Dendritic cell treated with granulocyte-macrophage colony-stimulating factor and Interleukin-4, amounts not matched to agents 40 ng/mL and 50 ng/mL, for 4 days (primary cell): ENCODE measurements at regions not wholly inside any gene's neighbourhood (a gene's known extent, or its start where the extent isn't known, plus 50 kb on each side); places are given as distances from the start of the nearest gene placed in this dataset.

ENCODE experiments used
- H3K27ac Mint-ChIP-seq: one replicate; pipeline ENCODE4 v1.8.0; 2022; ENCODE audit warnings: mild to moderate bottlenecking, mixed read lengths
- H3K27me3 Mint-ChIP-seq: one replicate; pipeline ENCODE4 v1.8.0; 2022; ENCODE audit warnings: mild to moderate bottlenecking, mixed read lengths
- H3K36me3 Mint-ChIP-seq: one replicate; pipeline ENCODE4 v1.8.0; 2022; ENCODE audit warnings: low read depth, mixed read lengths
- H3K4me1 Mint-ChIP-seq: one replicate; pipeline ENCODE4 v1.8.0; 2022; ENCODE audit warnings: low read depth, mixed read lengths
- H3K4me3 Mint-ChIP-seq: one replicate; pipeline ENCODE4 v1.8.0; 2022; ENCODE audit warnings: mild to moderate bottlenecking, moderate library complexity, mixed read lengths
- H3K9me3 Mint-ChIP-seq: one replicate; pipeline ENCODE4 v1.8.0; 2022; ENCODE audit warnings: mixed read lengths
- intact Hi-C: fragments of 100-400 bp; cut with micrococcal nuclease; formaldehyde crosslinking; loops from one replicate; pipeline ENCODE4 v1.15.0; 2022

DNA sequence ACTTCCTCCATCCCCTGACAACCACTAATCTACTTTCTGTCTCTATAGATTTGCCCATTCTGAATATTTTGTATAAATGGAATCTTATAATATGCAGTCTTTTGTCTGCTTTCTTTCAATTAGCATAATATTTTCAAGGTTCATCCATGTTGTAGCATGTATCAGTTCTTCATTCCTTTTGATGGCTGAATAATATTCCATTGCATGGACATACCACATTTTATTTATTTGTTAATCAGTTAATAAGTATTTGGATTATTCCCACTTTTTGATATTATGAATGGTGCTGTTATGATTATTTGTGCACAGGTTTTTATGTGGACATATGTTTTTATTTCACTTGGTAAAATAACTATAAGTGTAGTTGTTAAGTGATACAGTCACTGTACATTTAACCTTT lies 155.1 kb upstream of the WSCD2 start:
- Mint-ChIP-seq H3K9me3 (no peaks in the 10 kb centered on the region), H3K4me1 (no peaks in the 10 kb centered on the region), H3K27ac (no peak overlapping the region), H3K36me3 (no peaks in the 10 kb centered on the region), H3K4me3 (no peak overlapping the region), H3K27me3 (peaks cover 3% of the 10 kb centered on the region)
- intact Hi-C loops: no loop called here

DNA sequence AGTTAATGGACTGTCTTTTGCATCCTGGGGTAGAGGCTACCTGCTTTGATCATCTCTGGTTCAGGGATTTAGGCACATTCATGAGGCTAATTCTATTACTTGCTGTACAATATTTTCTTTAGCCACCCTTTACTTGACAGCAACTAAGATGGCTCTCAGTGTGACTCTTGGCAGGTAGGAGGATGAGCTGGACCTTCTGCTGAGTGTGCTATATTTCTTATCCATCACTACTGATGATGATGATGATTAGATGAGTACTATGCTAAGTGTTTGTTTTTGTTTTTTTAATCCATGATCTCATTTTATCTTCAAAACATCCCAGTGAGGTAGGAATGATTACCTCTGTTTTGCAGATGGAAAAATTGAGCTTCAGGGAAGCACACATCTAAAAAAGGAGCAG lies 152.8 kb upstream of the WSCD2 start:
- no peaks in the 10 kb centered on the region for H3K4me1 Mint-ChIP-seq
- H3K4me3 Mint-ChIP-seq: no peak overlapping the region
- no peaks in the 10 kb centered on the region for H3K9me3 Mint-ChIP-seq
- no peaks in the 10 kb centered on the region for H3K36me3 Mint-ChIP-seq
- intact Hi-C loops: no loop called here
- peaks cover 3% of the 10 kb centered on the region for H3K27me3 Mint-ChIP-seq
- no peak overlapping the region for H3K27ac Mint-ChIP-seq

DNA sequence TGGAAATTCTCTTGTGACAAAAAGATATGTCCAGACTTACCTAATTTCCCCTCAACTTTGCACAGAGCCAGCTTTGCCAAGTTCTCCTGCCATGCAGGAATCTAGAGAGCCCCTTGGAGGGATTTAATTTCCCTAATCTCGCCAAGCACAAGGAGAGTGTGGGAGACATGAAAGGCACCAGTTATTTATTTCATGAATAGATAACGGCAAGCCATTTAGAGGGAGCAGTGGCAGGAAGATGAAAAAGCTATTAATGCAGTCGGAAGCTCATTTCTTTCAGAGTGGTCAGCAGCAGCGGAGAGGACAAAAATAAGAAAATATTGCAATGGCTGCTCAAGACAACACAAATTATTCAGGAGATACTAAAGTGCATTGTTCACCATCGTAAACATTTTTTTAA lies 150.9 kb upstream of the WSCD2 start:
- H3K9me3 Mint-ChIP-seq: no peaks in the 10 kb centered on the region
- H3K27ac Mint-ChIP-seq: no peak overlapping the region
- H3K36me3 Mint-ChIP-seq: no peaks in the 10 kb centered on the region
- H3K4me1 Mint-ChIP-seq: no peaks in the 10 kb centered on the region
- peaks cover 6% of the 10 kb centered on the region for H3K27me3 Mint-ChIP-seq
- intact Hi-C loops: no loop called here
- no peak overlapping the region for H3K4me3 Mint-ChIP-seq

DNA sequence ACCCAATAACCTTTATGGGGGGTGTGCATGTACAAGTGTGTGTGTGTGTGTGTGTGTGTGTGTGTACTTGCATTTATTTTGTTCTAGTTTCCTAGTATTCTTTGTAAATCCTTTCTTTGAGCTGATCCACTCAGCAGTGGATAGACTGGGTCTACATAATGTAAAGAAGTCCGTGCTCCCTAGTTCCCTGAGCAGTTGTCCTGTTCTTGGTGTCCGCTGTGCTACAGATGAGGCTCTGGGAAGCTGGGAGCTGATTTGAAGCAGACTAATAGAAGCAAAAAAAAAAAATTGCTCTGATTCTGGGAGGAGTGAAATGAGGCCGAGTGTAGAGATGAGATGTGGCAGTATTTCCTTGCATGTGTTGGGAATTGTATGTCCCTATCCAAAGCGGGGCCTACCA lies 150.4 kb upstream of the WSCD2 start:
- Mint-ChIP-seq H3K27me3 (peaks cover 6% of the 10 kb centered on the region), H3K4me3 (no peak overlapping the region), H3K36me3 (no peaks in the 10 kb centered on the region), H3K9me3 (no peaks in the 10 kb centered on the region), H3K27ac (no peak overlapping the region), H3K4me1 (no peaks in the 10 kb centered on the region)
- intact Hi-C loops: no loop called here

DNA sequence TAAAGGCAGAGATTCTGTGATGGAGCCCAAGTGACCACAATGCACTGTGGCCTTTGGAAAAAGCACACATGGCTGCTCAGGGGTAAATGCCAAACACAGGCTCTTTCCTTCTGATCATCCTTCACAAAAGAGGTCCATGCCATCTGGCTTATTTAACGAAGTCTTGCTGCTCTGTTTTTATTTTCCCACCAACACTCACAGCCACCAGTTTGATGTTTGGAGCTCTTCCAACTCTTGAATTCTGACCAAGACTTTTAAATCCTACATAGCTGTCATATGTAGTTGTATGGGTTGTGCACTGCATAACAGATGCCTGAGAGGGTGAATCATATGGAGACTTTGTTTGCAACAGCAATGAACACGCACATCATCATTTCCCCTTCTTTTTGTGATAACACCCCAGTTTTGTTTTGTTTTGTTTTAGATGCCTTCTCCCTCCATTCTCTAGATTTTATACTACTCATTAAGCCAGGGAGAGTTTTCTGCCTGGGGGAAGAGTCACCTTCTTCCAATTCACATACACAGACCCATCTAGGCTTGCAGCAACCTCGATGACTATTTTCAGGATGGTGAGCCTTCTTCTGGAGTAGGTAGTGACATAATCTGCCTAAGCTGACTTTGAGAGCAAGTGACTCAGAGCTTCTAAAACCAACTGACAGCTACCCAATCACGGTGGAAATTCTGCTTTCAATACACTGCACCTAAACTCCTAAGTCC lies 145.2 kb upstream of the WSCD2 start:
- H3K36me3 Mint-ChIP-seq: no peaks in the 10 kb centered on the region
- no peaks in the 10 kb centered on the region for H3K4me1 Mint-ChIP-seq
- intact Hi-C loops: no loop called here
- H3K9me3 Mint-ChIP-seq: no peaks in the 10 kb centered on the region
- H3K4me3 Mint-ChIP-seq: no peak overlapping the region
- H3K27me3 Mint-ChIP-seq: peaks cover 7% of the 10 kb centered on the region
- H3K27ac Mint-ChIP-seq: no peak overlapping the region

DNA sequence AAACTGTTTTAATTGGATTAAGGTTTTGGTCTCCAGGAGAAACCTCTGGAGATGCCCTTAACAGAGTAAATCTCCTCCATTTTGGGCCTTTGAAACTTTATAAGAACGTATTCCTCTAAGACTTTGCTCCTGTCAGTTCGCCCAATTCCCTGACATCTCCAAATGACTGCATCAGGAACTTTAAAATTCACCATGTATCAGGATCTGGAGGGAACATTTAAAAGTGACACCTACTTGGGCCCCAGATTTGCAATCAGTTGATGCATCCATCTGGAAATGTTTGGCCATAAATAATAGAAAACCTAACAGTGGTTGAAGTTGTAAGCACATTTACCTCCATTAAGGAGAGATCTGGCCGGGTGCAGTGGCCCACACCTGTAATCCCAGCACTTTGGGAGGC lies 144.1 kb upstream of the WSCD2 start:
- H3K27me3 Mint-ChIP-seq: peaks cover 12% of the 10 kb centered on the region
- no peak overlapping the region for H3K4me3 Mint-ChIP-seq
- no peaks in the 10 kb centered on the region for H3K9me3 Mint-ChIP-seq
- no peak overlapping the region for H3K27ac Mint-ChIP-seq
- H3K36me3 Mint-ChIP-seq: no peaks in the 10 kb centered on the region
- intact Hi-C loops: no loop called here
- H3K4me1 Mint-ChIP-seq: no peaks in the 10 kb centered on the region

DNA sequence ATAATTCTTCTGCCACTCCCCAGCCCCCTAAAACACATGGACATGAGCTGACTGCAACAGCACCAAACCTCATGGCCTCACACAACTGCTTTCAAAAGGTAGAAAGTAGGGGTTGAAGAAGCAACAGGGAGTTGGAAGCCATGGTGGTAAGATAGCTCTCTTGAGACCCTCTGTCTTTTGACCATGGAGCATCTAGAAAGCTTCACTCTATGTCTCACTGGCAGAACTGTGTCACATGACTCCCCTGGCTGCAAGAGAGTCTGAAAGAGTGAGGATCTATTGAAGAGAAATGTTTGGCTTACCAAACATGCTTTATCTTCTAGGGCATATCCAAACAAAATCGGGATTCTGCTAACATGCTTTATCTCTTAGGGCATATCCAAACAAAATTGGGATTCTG lies 142.9 kb upstream of the WSCD2 start:
- intact Hi-C loops: no loop called here
- Mint-ChIP-seq H3K36me3 (no peaks in the 10 kb centered on the region), H3K4me1 (no peaks in the 10 kb centered on the region), H3K9me3 (no peaks in the 10 kb centered on the region), H3K27ac (no peak overlapping the region), H3K27me3 (peaks cover 17% of the 10 kb centered on the region), H3K4me3 (no peak overlapping the region)

DNA sequence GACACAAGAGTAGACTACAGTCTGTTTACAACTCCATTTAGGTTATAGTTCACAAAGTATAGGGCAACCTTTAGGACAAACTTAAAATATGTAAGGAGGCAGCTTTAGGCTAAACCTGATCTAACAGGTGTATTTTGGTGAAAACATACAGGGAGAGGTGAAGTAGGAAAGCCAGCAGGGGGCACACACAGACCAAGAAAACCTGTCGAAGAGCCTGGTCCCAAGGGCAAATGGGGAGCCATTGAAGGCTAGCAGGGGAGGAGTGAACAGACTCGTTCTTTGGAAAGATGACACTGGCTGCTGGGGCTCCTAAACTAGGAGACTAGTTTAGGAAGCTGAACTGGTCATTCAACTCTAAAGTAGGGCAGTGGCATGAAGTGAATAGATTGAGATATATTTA lies 138.8 kb upstream of the WSCD2 start:
- H3K27me3 Mint-ChIP-seq: peaks cover 18% of the 10 kb centered on the region
- H3K36me3 Mint-ChIP-seq: no peaks in the 10 kb centered on the region
- H3K4me3 Mint-ChIP-seq: no peak overlapping the region
- H3K4me1 Mint-ChIP-seq: no peaks in the 10 kb centered on the region
- intact Hi-C loops: loop anchor here (5.0 to 10.0 kb wide), 3 partner anchors 202 to 504 kb away; no protein-coding TSS in a partner anchor
- H3K9me3 Mint-ChIP-seq: no peaks in the 10 kb centered on the region
- H3K27ac Mint-ChIP-seq: no peak overlapping the region

DNA sequence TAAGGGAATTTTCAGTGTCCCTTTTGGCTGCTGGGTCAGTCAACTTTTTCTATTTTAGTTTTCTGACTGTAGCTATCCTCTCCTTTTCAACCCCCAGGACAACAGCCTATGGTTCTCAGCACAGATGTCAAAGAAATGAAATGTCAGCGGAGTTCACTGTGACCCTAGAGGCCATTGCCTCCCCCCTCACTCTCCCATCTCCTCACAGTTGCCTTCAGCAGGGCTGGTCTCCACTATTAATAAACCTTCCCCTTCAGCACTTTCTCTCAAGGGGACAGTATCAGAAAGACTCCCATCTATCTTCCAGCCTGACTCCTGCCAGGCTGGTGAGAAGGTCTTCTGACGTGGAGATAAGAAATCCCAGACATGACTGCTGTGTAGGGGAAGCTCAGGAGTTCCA lies 137.1 kb upstream of the WSCD2 start:
- Mint-ChIP-seq H3K4me1 (no peaks in the 10 kb centered on the region), H3K4me3 (no peak overlapping the region), H3K9me3 (no peaks in the 10 kb centered on the region), H3K27ac (no peak overlapping the region), H3K27me3 (peaks cover 27% of the 10 kb centered on the region), H3K36me3 (no peaks in the 10 kb centered on the region)
- intact Hi-C loops: loop anchor here (5.0 to 10.0 kb wide), 3 partner anchors 200 to 503 kb away; no protein-coding TSS in a partner anchor

DNA sequence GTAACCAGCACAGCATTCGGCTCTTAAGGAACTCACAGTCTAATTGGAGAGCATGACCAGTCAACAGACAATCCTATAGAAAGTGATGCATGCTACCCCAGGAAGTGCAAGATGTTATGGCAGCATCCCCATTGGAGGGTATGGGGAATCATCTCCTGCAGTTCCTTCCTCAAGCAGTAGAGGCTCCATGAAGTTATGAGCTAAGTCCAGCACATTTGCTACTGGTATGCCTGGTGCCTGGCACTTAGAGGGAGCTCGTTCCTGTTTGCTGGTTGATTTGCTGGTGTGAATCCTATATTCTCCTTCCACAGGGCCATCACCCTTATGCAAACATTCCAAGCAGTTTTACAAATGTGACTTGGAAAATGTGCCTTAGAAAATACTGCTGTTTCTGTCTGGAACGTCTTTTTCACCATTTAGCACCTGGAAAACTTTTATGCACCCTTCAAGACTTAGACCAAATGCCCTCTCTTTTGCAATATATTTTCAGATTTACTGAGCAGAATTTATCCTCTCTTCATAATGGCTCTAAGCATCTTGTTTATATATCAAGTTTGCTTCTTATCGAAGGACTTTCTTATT lies 136.1 kb upstream of the WSCD2 start:
- no peak overlapping the region for H3K27ac Mint-ChIP-seq
- peaks cover 28% of the 10 kb centered on the region for H3K27me3 Mint-ChIP-seq
- intact Hi-C loops: loop anchor here (5.0 to 10.0 kb wide), 3 partner anchors 199 to 502 kb away; no protein-coding TSS in a partner anchor
- no peaks in the 10 kb centered on the region for H3K4me1 Mint-ChIP-seq
- H3K36me3 Mint-ChIP-seq: no peaks in the 10 kb centered on the region
- H3K9me3 Mint-ChIP-seq: no peaks in the 10 kb centered on the region
- no peak overlapping the region for H3K4me3 Mint-ChIP-seq

DNA sequence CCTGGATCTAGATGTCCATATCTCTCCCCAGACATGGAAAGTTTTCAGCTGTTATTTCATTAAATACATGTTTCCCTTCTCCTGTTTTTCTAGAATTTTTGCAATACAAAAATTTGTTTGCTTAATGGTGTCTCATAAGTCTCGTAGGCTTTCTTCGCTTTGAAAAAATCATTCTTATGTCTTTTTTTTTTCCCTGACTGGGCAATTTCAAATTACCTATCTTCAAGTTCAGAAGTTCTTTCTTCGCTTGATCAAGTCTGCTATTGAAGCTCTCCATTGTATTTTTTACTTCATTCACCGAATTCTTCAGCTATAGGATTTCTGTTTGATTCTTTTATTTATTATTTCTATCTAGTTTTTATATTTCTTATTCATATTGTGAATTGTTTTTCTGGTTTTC lies 130.2 kb upstream of the WSCD2 start:
- H3K27ac Mint-ChIP-seq: no peak overlapping the region
- no peaks in the 10 kb centered on the region for H3K4me1 Mint-ChIP-seq
- H3K27me3 Mint-ChIP-seq: peaks cover 18% of the 10 kb centered on the region
- no peaks in the 10 kb centered on the region for H3K36me3 Mint-ChIP-seq
- H3K4me3 Mint-ChIP-seq: no peak overlapping the region
- H3K9me3 Mint-ChIP-seq: no peaks in the 10 kb centered on the region
- intact Hi-C loops: loop anchor here (10.0 kb wide), 1 partner anchor 496 kb away; no protein-coding TSS in a partner anchor

DNA sequence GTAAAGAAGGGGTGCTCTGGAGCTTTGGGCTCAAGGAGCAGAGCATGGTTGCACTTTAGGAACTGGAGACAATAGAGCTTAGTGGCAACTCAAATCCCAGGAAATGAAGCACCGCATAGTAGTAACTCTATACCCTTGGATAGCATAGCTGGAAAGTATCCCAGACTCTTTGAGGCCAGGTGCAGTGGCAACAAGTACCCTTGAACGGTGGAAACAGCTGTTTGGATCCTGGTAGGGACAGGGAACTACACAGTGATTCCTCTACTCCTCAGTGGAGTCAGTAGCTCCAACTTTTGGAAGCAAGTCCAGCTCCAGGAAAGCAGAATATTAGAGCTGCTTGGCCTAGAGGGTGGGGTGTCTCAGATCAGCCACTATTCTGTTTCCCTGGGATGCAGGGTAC lies 129.0 kb upstream of the WSCD2 start:
- no peaks in the 10 kb centered on the region for H3K9me3 Mint-ChIP-seq
- intact Hi-C loops: no loop called here
- no peaks in the 10 kb centered on the region for H3K36me3 Mint-ChIP-seq
- H3K27me3 Mint-ChIP-seq: peaks cover 14% of the 10 kb centered on the region
- H3K4me3 Mint-ChIP-seq: no peak overlapping the region
- no peak overlapping the region for H3K27ac Mint-ChIP-seq
- H3K4me1 Mint-ChIP-seq: no peaks in the 10 kb centered on the region

DNA sequence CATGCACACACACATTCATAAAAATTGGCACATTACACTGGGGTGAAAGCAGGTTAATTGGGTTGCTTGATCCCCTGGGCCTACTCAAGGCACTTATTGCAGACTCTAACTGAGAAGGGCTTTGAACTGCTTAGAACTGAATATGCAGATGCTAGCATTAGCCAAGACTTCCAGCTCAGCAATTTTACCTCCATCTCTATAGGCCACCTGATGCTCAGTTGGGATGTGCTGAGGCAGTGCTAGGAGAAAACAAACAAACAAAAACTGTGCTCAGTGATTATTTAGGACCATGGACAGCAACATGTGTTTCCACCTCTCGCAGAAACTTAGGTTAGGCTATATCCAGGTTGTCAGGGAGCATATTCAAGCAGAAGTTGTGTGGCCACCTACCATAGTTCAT lies 124.8 kb upstream of the WSCD2 start:
- no peak overlapping the region for H3K4me3 Mint-ChIP-seq
- H3K27me3 Mint-ChIP-seq: peaks cover 3% of the 10 kb centered on the region
- H3K4me1 Mint-ChIP-seq: no peaks in the 10 kb centered on the region
- H3K27ac Mint-ChIP-seq: no peak overlapping the region
- intact Hi-C loops: no loop called here
- H3K36me3 Mint-ChIP-seq: no peaks in the 10 kb centered on the region
- H3K9me3 Mint-ChIP-seq: no peaks in the 10 kb centered on the region

DNA sequence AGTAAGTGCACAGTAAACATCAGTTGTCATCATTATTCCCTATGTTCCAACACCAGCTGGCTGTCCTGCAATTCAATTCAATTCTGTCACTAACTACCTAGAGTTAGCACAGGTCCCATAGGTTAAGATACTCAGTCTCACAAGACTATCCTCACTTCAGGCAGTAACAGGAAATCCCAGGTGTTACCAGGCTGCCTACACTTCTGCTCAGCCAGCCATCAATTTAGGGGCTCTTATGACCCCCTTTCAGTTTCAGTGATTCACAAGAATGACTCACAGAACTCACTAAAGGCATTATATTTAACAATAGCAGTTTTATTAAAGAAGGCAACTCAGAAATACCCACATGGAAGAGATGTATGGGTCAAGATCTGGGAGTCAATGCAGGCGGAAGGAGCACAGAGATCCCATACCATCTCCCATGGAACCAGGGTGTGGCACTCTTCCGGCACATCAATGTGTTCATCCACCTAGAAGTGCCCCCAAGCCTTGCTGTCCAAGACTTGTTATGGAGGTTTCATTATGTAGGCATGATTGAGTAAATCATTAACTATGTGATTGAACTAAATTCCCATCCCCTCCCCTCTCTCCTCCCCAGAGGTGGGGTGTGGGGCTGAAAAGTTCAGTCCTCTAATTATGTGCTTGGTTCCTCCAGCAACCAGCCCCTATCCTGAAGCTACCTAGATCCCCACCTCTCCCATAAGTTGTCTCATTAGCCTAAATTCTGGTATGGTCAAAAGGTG lies 120.8 kb upstream of the WSCD2 start:
- no peak overlapping the region for H3K27ac Mint-ChIP-seq
- no peak overlapping the region for H3K4me3 Mint-ChIP-seq
- H3K4me1 Mint-ChIP-seq: no peaks in the 10 kb centered on the region
- H3K36me3 Mint-ChIP-seq: no peaks in the 10 kb centered on the region
- peaks cover 9% of the 10 kb centered on the region for H3K27me3 Mint-ChIP-seq
- no peaks in the 10 kb centered on the region for H3K9me3 Mint-ChIP-seq
- intact Hi-C loops: no loop called here
